T-helper 17 cell (primary cell): ENCODE measurements at regions not wholly inside any gene's neighbourhood (a gene's known extent, or its start where the extent isn't known, plus 50 kb on each side); places are given as distances from the start of the nearest gene placed in this dataset.

Source experiments
- ATAC-seq: fragments of 150-1000 bp; cut with Tn5 transposase; 2 replicates; pipeline ENCODE4 v1.10.0; 2021; ENCODE audit warnings: mild to moderate bottlenecking, moderate library complexity
- DNase-seq, 3 donors: peaks; one replicate each; pipeline versions ENCODE4 v3.0.0 to v3.0.0-alpha.2; 2020 to 2021
- H3K9me3 ChIP-seq: one replicate; pipeline ENCODE4 v1.7.0; 2013; ENCODE audit warnings: low read length, mild to moderate bottlenecking; ENCODE audit not compliant: control insufficient read depth, poor library complexity, severe bottlenecking
- H3K27ac Mint-ChIP-seq: one replicate; pipeline ENCODE4 v1.8.0; 2022; ENCODE audit warnings: mild to moderate bottlenecking, moderate library complexity, mixed read lengths
- H3K27me3 Mint-ChIP-seq: one replicate; pipeline ENCODE4 v1.8.0; 2022; ENCODE audit warnings: mixed read lengths
- H3K36me3 Mint-ChIP-seq: one replicate; pipeline ENCODE4 v1.8.0; 2022; ENCODE audit warnings: low read depth, mixed read lengths
- H3K4me1 Mint-ChIP-seq: one replicate; pipeline ENCODE4 v1.8.0; 2022; ENCODE audit warnings: mild to moderate bottlenecking, mixed read lengths
- H3K4me3 Mint-ChIP-seq: one replicate; pipeline ENCODE4 v1.8.0; 2022; ENCODE audit warnings: mild to moderate bottlenecking, moderate library complexity, mixed read lengths

DNA sequence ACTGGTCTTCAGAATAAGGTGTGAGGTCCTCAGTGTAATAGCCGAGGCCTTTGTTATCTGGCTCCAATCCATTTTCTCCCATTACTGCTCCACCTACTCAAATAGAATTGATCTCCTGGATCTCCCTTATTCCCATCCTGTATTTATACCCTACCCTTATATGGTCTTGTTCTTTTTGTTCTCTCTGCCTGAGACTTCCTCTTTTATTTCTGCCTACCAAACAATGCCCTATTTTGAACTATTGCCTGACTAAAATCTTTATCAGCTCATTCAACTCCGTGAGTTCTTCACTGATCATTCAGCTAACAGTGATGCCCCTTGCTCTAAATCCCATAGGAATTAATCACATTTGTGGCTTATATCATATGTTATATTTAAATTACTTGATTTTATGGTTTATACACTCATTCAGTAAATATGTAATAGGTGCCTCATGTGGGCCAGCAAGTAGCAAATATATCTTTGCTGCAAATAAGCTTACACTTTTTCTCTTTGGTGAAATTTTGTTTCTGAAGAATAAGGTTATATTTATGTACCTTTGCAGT is 417.5 kb upstream of the MEF2C start:
- Mint-ChIP-seq H3K27me3 (no peaks in the 10 kb centered on the region), H3K36me3 (no peaks in the 10 kb centered on the region), H3K4me1 (no peaks in the 10 kb centered on the region), H3K4me3 (no peak overlapping the region), H3K27ac (no peak overlapping the region)
- DNase-seq: no peak
- no peaks in the 10 kb centered on the region for H3K9me3 ChIP-seq
- no peak for ATAC-seq

DNA sequence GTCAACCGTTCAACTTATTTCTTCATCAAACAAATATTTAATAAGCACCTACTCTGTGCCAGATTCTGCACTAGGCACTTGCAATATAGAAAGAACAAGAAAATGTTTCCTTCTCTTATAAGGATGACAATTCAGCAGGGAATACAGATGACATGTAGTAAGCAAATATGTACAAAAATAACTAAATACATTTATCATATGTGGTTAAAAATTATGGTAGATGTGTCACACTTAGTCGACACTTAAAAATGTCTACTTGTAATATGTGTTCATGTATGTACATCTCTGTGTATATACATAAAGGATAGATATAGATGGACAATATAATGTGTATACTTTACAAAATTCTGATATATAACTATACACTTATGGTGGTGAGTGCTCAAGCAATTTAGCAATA is 417.0 kb upstream of the MEF2C start:
- no peaks in the 10 kb centered on the region for H3K9me3 ChIP-seq
- DNase-seq (no peak), ATAC-seq (no peak)
- Mint-ChIP-seq H3K4me3 (no peak overlapping the region), H3K27me3 (no peaks in the 10 kb centered on the region), H3K27ac (no peak overlapping the region), H3K4me1 (no peaks in the 10 kb centered on the region), H3K36me3 (no peaks in the 10 kb centered on the region)

DNA sequence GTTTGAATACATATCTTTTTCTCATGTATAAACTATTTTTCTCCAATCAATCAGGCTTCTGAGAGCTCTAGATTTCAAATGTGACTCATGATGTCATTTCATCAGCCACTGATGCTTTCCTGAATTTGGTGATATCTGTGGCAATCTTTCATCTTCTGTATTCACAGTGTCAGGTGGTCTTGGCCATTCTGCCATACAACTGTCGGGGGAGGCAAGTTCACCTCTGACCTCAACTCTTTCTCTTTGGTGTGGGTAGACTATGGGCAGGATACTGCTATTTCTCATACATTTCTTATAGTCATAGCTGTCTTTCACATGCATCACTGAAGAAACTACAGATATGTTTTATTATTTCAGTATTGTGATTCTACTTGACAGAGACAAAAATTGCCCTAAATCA is 414.1 kb upstream of the MEF2C start:
- no peak for ATAC-seq
- no peak overlapping the region for H3K4me3 Mint-ChIP-seq
- no peaks in the 10 kb centered on the region for H3K27me3 Mint-ChIP-seq

DNA sequence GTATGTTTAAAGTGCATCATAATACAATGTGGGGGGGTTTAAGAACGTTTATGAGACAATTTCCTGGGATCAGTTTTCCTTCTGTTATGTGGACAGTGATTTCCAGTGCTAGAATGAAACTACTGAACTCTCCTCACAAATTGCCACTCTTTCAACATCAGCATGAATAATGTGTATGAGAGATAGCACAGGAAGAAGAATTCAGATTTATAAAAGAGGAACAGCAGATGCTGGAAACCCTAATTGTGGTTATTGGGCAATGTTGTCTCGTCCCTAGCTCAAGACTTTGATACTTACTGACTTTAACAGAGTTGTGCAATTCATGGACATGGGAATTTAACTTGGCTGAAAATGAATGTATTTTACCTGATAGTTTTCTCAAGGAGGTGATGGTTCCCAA is 410.8 kb upstream of the MEF2C start:
- no peak for DNase-seq

More for the DNA sequence above, 414.1 kb upstream of the MEF2C start:
- H3K4me1 Mint-ChIP-seq: no peaks in the 10 kb centered on the region
- H3K27ac Mint-ChIP-seq: no peak overlapping the region
- no peaks in the 10 kb centered on the region for H3K9me3 ChIP-seq
- no peak for DNase-seq
- no peaks in the 10 kb centered on the region for H3K36me3 Mint-ChIP-seq

DNA sequence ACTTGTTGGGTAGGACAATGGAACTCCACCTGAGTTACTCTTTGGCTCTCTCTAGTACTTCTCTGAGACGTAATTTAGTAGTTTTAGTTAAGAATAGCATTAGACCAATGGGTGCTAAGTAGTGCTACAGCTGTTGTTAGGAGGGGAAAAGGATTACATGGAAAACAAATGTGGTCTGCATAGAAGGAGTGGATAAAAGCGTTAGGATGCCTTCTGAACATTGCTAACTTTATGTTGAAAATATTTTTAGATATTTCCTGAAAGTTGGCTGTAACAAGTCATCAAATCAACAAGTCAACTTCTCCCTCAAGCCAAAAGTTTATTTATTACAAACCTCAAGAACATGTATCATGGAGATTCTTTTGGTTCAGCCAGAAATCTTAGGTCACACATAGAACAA is 409.5 kb upstream of the MEF2C start:
- no peak overlapping the region for H3K27ac Mint-ChIP-seq
- DNase-seq (no peak), ATAC-seq (no peak)

More for the DNA sequence above, 410.8 kb upstream of the MEF2C start:
- no peaks in the 10 kb centered on the region for H3K27me3 Mint-ChIP-seq
- H3K4me3 Mint-ChIP-seq: no peak overlapping the region
- no peaks in the 10 kb centered on the region for H3K9me3 ChIP-seq
- ATAC-seq: no peak
- no peak overlapping the region for H3K27ac Mint-ChIP-seq
- H3K36me3 Mint-ChIP-seq: no peaks in the 10 kb centered on the region
- no peaks in the 10 kb centered on the region for H3K4me1 Mint-ChIP-seq

DNA sequence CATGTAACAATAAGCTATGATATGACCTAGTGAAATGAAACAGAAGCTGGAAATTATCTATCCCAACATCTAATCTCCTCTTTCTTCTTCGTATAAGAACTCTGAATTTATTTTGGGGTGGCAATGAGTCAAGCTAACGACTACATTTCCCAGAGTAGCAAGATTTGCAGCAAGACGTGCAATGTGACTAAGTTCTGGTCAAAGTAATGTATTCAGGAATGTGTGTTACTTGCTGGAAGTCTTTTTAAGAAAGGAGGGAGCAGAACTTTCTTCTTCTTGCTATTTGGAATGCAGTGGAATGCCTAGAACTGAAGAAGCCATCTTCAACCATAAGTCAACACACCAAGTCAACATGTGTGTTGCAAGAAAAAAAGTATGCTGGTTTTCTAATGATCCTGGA is 406.6 kb upstream of the MEF2C start:
- no peak for DNase-seq
- H3K9me3 ChIP-seq: no peaks in the 10 kb centered on the region
- H3K4me3 Mint-ChIP-seq: no peak overlapping the region
- H3K4me1 Mint-ChIP-seq: no peaks in the 10 kb centered on the region
- no peak overlapping the region for H3K27ac Mint-ChIP-seq
- no peaks in the 10 kb centered on the region for H3K36me3 Mint-ChIP-seq
- ATAC-seq: no peak
- no peaks in the 10 kb centered on the region for H3K27me3 Mint-ChIP-seq

More for the DNA sequence above, 409.5 kb upstream of the MEF2C start:
- Mint-ChIP-seq H3K27me3 (no peaks in the 10 kb centered on the region), H3K36me3 (no peaks in the 10 kb centered on the region), H3K4me1 (no peaks in the 10 kb centered on the region), H3K4me3 (no peak overlapping the region)
- H3K9me3 ChIP-seq: no peaks in the 10 kb centered on the region

DNA sequence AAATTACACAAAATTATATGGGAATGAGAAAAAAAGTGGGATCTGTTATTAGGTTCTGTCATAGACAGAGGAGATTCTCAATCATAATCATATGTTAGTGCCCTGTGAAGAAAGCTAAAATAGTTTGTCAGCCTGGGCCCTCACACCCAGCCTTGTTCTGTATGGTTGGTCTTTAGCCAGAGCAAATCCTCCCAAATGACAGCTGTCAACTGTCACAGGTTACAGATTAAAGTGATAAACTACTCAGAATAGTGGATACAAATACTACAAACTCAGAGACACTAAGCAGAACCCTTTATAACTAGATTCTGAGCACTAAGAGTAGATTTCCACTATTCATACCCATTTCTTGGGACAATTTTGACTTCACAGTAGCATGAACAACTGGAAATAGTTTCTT is 405.0 kb upstream of the MEF2C start:
- ATAC-seq (no peak), DNase-seq (no peak)
- no peaks in the 10 kb centered on the region for H3K4me1 Mint-ChIP-seq
- no peaks in the 10 kb centered on the region for H3K36me3 Mint-ChIP-seq
- no peak overlapping the region for H3K4me3 Mint-ChIP-seq
- H3K27ac Mint-ChIP-seq: no peak overlapping the region
- H3K27me3 Mint-ChIP-seq: no peaks in the 10 kb centered on the region
- H3K9me3 ChIP-seq: no peaks in the 10 kb centered on the region

DNA sequence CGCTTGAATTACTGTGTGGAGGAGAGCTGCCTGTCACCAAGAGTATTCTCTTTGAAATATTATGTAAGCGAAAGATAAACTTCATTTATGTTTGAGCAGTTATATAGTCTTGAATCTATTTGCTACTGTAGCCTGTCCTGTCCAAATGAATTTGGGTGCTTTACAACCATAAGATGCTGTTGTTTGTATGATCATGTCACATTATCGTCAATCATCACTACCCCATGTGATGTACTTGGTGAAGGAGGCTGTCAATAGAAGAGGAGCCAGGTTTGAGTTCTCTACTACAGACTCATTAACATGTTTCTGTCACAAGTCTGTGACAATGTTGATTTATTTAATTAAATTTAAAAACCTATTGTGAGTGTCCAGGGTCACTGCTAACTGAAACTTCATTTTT is 403.3 kb upstream of the MEF2C start:
- Mint-ChIP-seq H3K27me3 (no peaks in the 10 kb centered on the region), H3K27ac (no peak overlapping the region), H3K36me3 (no peaks in the 10 kb centered on the region), H3K4me1 (no peaks in the 10 kb centered on the region), H3K4me3 (no peak overlapping the region)
- DNase-seq (no peak), ATAC-seq (no peak)
- H3K9me3 ChIP-seq: no peaks in the 10 kb centered on the region

DNA sequence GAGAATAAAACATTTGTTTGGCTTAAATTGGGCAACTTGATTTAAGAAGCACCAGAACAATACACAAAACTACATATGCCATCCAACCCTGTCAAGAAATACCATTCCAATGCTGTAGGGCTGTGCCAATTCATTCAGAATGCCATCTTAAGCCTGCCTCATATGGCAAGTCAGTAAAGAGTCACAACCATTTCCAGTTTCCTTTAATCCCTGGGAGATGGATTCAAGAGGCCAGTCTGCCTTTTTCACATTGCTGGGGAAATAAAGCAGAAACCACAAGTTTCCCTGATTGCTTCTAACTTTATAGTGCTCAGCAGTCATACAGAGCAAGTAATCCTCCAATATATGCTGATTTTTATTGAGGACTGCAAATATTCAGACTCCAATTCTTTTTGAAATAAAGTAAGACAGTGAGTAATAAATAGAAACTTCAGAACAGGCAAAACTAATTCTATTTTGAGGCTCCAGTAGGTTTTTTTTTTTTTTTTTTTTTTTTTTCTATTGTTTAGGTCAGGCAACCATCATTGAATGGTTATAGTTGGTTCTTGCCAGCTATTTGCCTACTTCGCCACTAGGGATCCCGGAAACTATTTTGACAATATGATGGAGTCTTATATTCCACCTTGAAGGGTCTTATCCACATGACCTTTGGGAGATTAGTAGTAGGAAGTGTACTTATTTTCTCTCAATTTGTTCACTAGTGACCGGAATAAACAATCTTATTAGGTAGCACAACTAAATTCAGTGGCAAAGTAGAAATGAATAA is 400.9 kb upstream of the MEF2C start:
- Mint-ChIP-seq H3K4me1 (no peaks in the 10 kb centered on the region), H3K4me3 (no peak overlapping the region), H3K27ac (no peak overlapping the region), H3K27me3 (no peaks in the 10 kb centered on the region), H3K36me3 (no peaks in the 10 kb centered on the region)
- DNase-seq (no peak), ATAC-seq (no peak)
- H3K9me3 ChIP-seq: no peaks in the 10 kb centered on the region

DNA sequence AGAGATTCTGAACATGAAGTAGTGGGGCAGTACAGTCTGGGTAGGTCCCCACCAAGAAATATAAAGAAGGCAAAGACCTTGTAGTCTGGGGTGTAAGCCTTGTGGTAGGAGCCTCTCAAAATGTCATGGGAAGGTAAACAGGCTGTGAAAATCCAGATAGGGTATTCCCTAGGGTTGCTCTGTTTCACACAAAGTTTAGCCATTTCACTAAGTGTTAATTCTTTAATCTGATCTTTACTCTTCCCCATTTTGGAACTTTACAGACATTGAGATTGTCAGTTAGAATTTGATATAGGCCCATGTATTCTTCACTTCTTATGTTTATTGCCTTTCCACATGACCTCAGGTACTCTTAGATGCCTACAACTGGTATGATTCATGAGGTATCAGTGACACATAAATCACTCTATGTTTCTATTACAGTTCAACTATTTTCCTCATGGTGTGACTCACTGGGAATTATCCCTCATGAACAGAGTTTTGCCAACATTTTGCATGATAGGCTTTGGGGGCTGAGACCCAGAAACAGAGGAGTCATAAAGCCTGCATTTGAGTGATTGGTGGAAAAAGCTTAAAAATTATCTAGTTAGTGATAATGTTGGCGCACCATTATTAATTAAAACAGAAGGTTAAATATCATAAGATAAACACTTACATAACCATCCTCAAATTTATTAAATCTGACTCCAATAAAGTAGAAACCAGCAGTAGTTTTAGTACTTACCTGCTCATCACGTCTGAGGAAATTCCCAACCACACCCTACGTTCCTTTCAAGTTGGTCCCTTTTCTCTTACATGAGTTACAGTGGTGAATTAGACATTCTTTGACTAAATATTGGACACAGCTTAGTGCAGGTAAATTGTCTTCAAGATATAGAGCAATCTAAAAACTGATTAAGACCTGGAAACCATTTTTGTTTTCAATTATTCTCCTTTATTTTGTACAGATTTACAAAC is 399.8 kb upstream of the MEF2C start:
- H3K36me3 Mint-ChIP-seq: no peaks in the 10 kb centered on the region

DNA sequence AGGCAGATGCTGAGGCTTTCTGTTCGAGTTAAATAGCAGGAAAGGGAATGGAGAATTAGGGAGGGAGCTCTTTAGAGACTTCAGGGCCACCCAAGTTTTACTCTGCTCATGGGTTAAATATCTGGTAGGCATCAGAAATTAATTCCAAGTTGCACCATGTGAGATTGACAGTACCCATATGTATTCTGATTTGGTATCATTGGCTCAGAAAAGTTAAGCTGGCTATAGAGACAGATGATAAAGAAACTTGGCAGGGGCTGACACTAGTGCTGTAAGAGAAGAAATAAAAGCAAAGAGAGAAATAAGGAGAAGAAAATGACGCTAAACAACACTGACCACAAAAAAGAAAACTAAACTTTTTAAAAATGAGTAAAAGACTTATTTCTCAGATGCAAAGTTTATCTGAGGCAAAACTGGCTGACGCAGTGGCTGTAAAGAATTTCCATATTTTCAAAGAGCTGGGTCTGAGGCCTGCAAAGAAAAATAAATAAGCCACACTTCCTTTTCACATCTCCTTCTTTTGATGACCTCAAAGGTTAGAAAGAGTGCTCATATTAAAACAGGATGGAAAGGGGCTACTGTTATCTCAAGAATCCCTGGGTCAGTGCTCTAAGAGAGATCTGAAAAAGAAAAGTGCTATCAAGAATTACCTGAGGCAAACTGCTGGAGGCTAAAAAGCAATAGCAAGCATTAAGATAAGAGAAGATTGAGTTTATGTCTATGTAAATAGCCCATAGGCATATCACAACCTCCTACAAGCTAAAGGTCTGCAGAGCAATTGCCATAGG is 399.0 kb upstream of the MEF2C start:
- ATAC-seq (no peak), DNase-seq (no peak)
- Mint-ChIP-seq H3K36me3 (no peaks in the 10 kb centered on the region), H3K4me1 (no peaks in the 10 kb centered on the region), H3K27me3 (no peaks in the 10 kb centered on the region), H3K27ac (no peak overlapping the region), H3K4me3 (no peak overlapping the region)
- H3K9me3 ChIP-seq: no peaks in the 10 kb centered on the region

More for the DNA sequence above, 399.8 kb upstream of the MEF2C start:
- no peaks in the 10 kb centered on the region for H3K4me1 Mint-ChIP-seq
- DNase-seq (no peak), ATAC-seq (no peak)
- H3K9me3 ChIP-seq: no peaks in the 10 kb centered on the region
- no peaks in the 10 kb centered on the region for H3K27me3 Mint-ChIP-seq
- H3K4me3 Mint-ChIP-seq: no peak overlapping the region
- no peak overlapping the region for H3K27ac Mint-ChIP-seq

DNA sequence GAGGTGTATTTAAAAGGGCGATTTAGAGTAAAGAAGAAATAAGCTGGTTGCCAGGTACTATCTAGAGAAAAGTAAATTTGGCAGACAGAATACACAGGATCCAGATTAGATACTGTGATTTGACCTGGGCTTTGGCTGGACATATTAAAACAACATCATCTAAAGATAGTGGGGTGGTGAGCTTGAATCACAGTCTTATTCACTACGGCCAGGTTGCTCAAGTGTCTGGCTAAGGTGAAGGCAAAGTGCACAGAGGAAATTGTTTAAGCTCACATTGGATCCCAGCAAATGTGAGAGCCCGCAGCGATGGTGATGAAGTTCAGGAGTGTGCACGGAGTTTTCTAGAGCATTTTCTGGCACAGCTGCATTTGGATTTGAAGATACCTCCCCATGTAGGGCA is 398.2 kb upstream of the MEF2C start:
- Mint-ChIP-seq H3K4me1 (no peaks in the 10 kb centered on the region), H3K27me3 (no peaks in the 10 kb centered on the region)

More for the DNA sequence above, 398.2 kb upstream of the MEF2C start:
- Mint-ChIP-seq H3K36me3 (no peaks in the 10 kb centered on the region), H3K4me3 (no peak overlapping the region), H3K27ac (no peak overlapping the region)
- H3K9me3 ChIP-seq: no peaks in the 10 kb centered on the region
- ATAC-seq (no peak), DNase-seq (no peak)
